ENCODE measurements at regions not wholly inside any gene's neighbourhood (a gene's known extent, or its start where the extent isn't known, plus 50 kb on each side); places are given as distances from the start of the nearest gene placed in this dataset.
"Not testable (repeated sequence)": the region's sequence is repeated elsewhere in the genome, so short reads cannot be mapped to it uniquely, and the experiment has no call there.

GRCh38 chr3:182637350-182638110, 155.8 kb upstream of the ATP11B start:
- no peak for DNase-seq (ENCODE audit: low read depth in 4 of 4, low spot score in 3 of 4)

GRCh38 chr3:182644013-182644412, 149.3 kb upstream of the ATP11B start:
- no peak for DNase-seq (ENCODE audit: low read depth in 4 of 4, low spot score in 3 of 4)

- DNase-seq (ENCODE audit: low read depth in 4 of 4, low spot score in 3 of 4) = no peak
Measured at GRCh38 chr3:182644790-182645433, 148.4 kb upstream of the ATP11B start.

GRCh38 chr3:182650568-182651128, 142.7 kb upstream of the ATP11B start:
- no peak for DNase-seq (ENCODE audit: low read depth in 4 of 4, low spot score in 3 of 4)

- DNase-seq (ENCODE audit: low read depth in 4 of 4, low spot score in 3 of 4) = no peak
Measured at GRCh38 chr3:182651461-182651860, 141.8 kb upstream of the ATP11B start.

- DNase-seq (ENCODE audit: low read depth in 4 of 4, low spot score in 3 of 4) = not testable (repeated sequence)
Measured at GRCh38 chr3:182653065-182653464, 140.2 kb upstream of the ATP11B start.

- no peak for DNase-seq (ENCODE audit: low read depth in 4 of 4, low spot score in 3 of 4)
Measured at GRCh38 chr3:182668541-182668940, 124.8 kb upstream of the ATP11B start.

- no peak for DNase-seq (ENCODE audit: low read depth in 4 of 4, low spot score in 3 of 4)
Measured at GRCh38 chr3:182668974-182669373, 124.3 kb upstream of the ATP11B start.

- DNase-seq (ENCODE audit: low read depth in 4 of 4, low spot score in 3 of 4) = no peak
Measured at GRCh38 chr3:182671541-182671940, 121.8 kb upstream of the ATP11B start.

GRCh38 chr3:182671942-182672341, 121.4 kb upstream of the ATP11B start:
- no peak for DNase-seq (ENCODE audit: low read depth in 4 of 4, low spot score in 3 of 4)

GRCh38 chr3:182673336-182673735, 120.0 kb upstream of the ATP11B start:
- DNase-seq (ENCODE audit: low read depth in 4 of 4, low spot score in 3 of 4) = no peak

- DNase-seq (ENCODE audit: low read depth in 4 of 4, low spot score in 3 of 4) = peak in 2 of 4 donors; percentile 32 to 39
Measured at GRCh38 chr3:182682263-182683241, 110.8 kb upstream of the ATP11B start.

- DNase-seq (ENCODE audit: low read depth in 4 of 4, low spot score in 3 of 4) = peak in 3 of 4 donors; percentile 46 to 66 (median 65)
Measured at GRCh38 chr3:182683453-182683852, 109.9 kb upstream of the ATP11B start.

- DNase-seq (ENCODE audit: low read depth in 4 of 4, low spot score in 3 of 4) = no peak
Measured at GRCh38 chr3:182683858-182684257, 109.4 kb upstream of the ATP11B start.

- no peak for DNase-seq (ENCODE audit: low read depth in 4 of 4, low spot score in 3 of 4)
Measured at GRCh38 chr3:182686033-182686886, 107.0 kb upstream of the ATP11B start.

GRCh38 chr3:182690172-182690571, 103.1 kb upstream of the ATP11B start:
- no peak for DNase-seq (ENCODE audit: low read depth in 4 of 4, low spot score in 3 of 4)

- DNase-seq (ENCODE audit: low read depth in 4 of 4, low spot score in 3 of 4) = no peak
Measured at GRCh38 chr3:182692021-182692420, 101.3 kb upstream of the ATP11B start.

GRCh38 chr3:182692695-182693094, 100.6 kb upstream of the ATP11B start:
- no peak for DNase-seq (ENCODE audit: low read depth in 4 of 4, low spot score in 3 of 4)

- no peak for DNase-seq (ENCODE audit: low read depth in 4 of 4, low spot score in 3 of 4)
Measured at GRCh38 chr3:182693723-182694122, 99.6 kb upstream of the ATP11B start.

- DNase-seq (ENCODE audit: low read depth in 4 of 4, low spot score in 3 of 4) = no peak
Measured at GRCh38 chr3:182696916-182697315, 96.4 kb upstream of the ATP11B start.

All from left renal pelvis (tissue), 4 donors.